Fibroblast of lung (primary cell): ENCODE measurements at regions not wholly inside any gene's neighbourhood (a gene's known extent, or its start where the extent isn't known, plus 50 kb on each side); places are given as distances from the start of the nearest gene placed in this dataset.

Experiments
- DNase-seq, 2 donors: peaks; one replicate each; pipeline versions ENCODE4 v3.0.0 to v3.0.0-alpha.2; 2010; ENCODE audit warnings: low read depth in 2 of 2
- H2AFZ ChIP-seq: 2 replicates; pipeline ENCODE4 v1.5.1; 2012; ENCODE audit warnings: low read length, control low read depth, inconsistent platforms
- H3K27ac ChIP-seq: 2 replicates; pipeline ENCODE4 v1.5.1; 2011; ENCODE audit warnings: low read length, control low read depth; ENCODE audit not compliant: insufficient read depth
- H3K27me3 ChIP-seq: 2 replicates; pipeline ENCODE4 v1.5.1; 2011; ENCODE audit warnings: mild to moderate bottlenecking, low read length; ENCODE audit not compliant: control insufficient read depth, insufficient read depth
- H3K36me3 ChIP-seq: 2 replicates; pipeline ENCODE4 v1.5.1; 2011; ENCODE audit warnings: low read length; ENCODE audit not compliant: control insufficient read depth, insufficient read depth
- H3K4me1 ChIP-seq: 2 replicates; pipeline ENCODE4 v1.5.1; 2011; ENCODE audit warnings: low read length; ENCODE audit not compliant: control insufficient read depth, insufficient read depth; ENCODE audit errors: extremely low read depth
- H3K4me2 ChIP-seq: 2 replicates; pipeline ENCODE4 v1.5.1; 2011; ENCODE audit warnings: low read length, control low read depth; ENCODE audit not compliant: insufficient read depth; ENCODE audit errors: extremely low read depth
- H3K4me3 ChIP-seq, 4 experiments: fragments of 200-600 bp in 1 of 4; sonication (generic) in 1 of 4; replicated peaks in 1 of 4; 2 replicates each; pipeline ENCODE4 v1.5.1; 2011 to 2016; ENCODE audit warnings: low read length in 4 of 4, low read depth in 3 of 4, mild to moderate bottlenecking in 3 of 4, control low read depth in 2 of 4, inconsistent platforms in 1 of 4, mixed read lengths in 1 of 4; ENCODE audit not compliant: insufficient read depth in 1 of 4; ENCODE audit errors: control extremely low read depth in 1 of 4
- H3K79me2 ChIP-seq: 2 replicates; pipeline ENCODE4 v1.5.1; 2012; ENCODE audit warnings: mild to moderate bottlenecking, low read length, inconsistent platforms; ENCODE audit not compliant: control insufficient read depth, insufficient read depth
- H3K9ac ChIP-seq: 2 replicates; pipeline ENCODE4 v1.5.1; 2011; ENCODE audit warnings: mild to moderate bottlenecking, low read length, control low read depth; ENCODE audit not compliant: insufficient read depth
- H3K9me3 ChIP-seq: 2 replicates; pipeline ENCODE4 v1.5.1; 2012; ENCODE audit warnings: low read depth, low read length; ENCODE audit not compliant: control insufficient read depth, insufficient read depth
- H4K20me1 ChIP-seq: 2 replicates; pipeline ENCODE4 v1.5.1; 2011; ENCODE audit warnings: low read length; ENCODE audit not compliant: control insufficient read depth, insufficient read depth; ENCODE audit errors: extremely low read depth
- CTCF ChIP-seq, 2 donors: IDR thresholded peaks in 1 of 2; conservative IDR thresholded peaks in 1 of 2; 1 replicate in 1 of 2; 2 replicates in 1 of 2; pipeline ENCODE4 v1.5.1; 2011 to 2012; ENCODE audit warnings: low read length in 2 of 2, control low read depth in 1 of 2, inconsistent platforms in 1 of 2, low read depth in 1 of 2, mild to moderate bottlenecking in 1 of 2
- EZH2 ChIP-seq: IDR thresholded peaks from 2 replicates; pipeline ENCODE4 v1.5.1; 2012; ENCODE audit warnings: low read length, control low read depth, mild to moderate bottlenecking; ENCODE audit errors: missing control alignments

GRCh38 chr16:54627616-54628015, 303.0 kb upstream of the IRX5 start:
- peak in 1 of 2 donors; percentile 4 for DNase-seq
- H3K27me3 ChIP-seq = no peaks in the 10 kb centered on the region
- H3K4me1 ChIP-seq = no peaks in the 10 kb centered on the region
- no peak overlapping the region for H3K27ac ChIP-seq
- H3K4me2 ChIP-seq = no peak overlapping the region
- H2AFZ ChIP-seq = no peak overlapping the region
- no peak for TF ChIP-seq CTCF (conservative IDR thresholded peaks at IDR 0.05 in 1 of 2, IDR thresholded peaks at IDR 0.05 in 1 of 2; ENCODE audit: low read depth in 1 of 2, low read length in 2 of 2)
- no peak for TF ChIP-seq EZH2
- H3K79me2 ChIP-seq = no peaks in the 10 kb centered on the region
- H3K9me3 ChIP-seq = no peaks in the 10 kb centered on the region
- H3K4me3 ChIP-seq = no peak overlapping the region
- H3K36me3 ChIP-seq = no peaks in the 10 kb centered on the region
- no peaks in the 10 kb centered on the region for H4K20me1 ChIP-seq
- no peak overlapping the region for H3K9ac ChIP-seq

GRCh38 chr16:54623636-54624035, 307.0 kb upstream of the IRX5 start:
- no peak for TF ChIP-seq EZH2
- no peak for TF ChIP-seq CTCF (conservative IDR thresholded peaks at IDR 0.05 in 1 of 2, IDR thresholded peaks at IDR 0.05 in 1 of 2; ENCODE audit: low read depth in 1 of 2, low read length in 2 of 2)
- H3K9me3 ChIP-seq = no peaks in the 10 kb centered on the region
- H3K27ac ChIP-seq = no peak overlapping the region

DNA sequence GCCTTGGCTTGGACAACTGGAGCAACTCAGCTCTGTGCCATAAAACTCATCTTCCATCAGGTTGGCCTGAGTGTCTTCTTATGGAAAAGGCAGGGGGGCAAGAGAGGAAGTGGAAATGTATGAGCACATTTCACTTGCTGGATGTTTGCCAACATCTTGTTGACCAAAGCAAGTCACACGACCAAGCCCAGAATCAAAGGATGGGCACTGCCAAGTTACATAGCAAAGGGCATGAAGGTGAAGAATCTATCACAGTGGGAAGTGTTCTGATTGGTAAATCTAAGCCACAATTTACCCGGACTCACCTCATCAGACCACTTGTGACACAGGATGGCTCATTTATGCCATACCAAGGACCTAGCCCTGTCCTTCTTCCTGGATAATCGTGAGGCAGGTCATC, 310.5 kb upstream of the IRX5 start:
- Histone ChIP-seq H3K79me2 (no peaks in the 10 kb centered on the region), H4K20me1 (no peaks in the 10 kb centered on the region), H2AFZ (no peak overlapping the region), H3K9ac (no peak overlapping the region), H3K9me3 (no peaks in the 10 kb centered on the region), H3K4me3 (no peak overlapping the region), H3K4me1 (no peaks in the 10 kb centered on the region), H3K27ac (no peak overlapping the region), H3K36me3 (no peaks in the 10 kb centered on the region), H3K27me3 (no peaks in the 10 kb centered on the region), H3K4me2 (no peak overlapping the region)
- TF ChIP-seq CTCF (conservative IDR thresholded peaks at IDR 0.05 in 1 of 2, IDR thresholded peaks at IDR 0.05 in 1 of 2; ENCODE audit: low read depth in 1 of 2, low read length in 2 of 2) (no peak), EZH2 (no peak)
- DNase-seq = no peak

More at GRCh38 chr16:54623636-54624035, 307.0 kb upstream of the IRX5 start:
- H3K36me3 ChIP-seq = no peaks in the 10 kb centered on the region
- no peak overlapping the region for H3K4me2 ChIP-seq
- H3K79me2 ChIP-seq = no peaks in the 10 kb centered on the region
- H3K4me1 ChIP-seq = no peaks in the 10 kb centered on the region
- no peak for DNase-seq
- no peak overlapping the region for H2AFZ ChIP-seq
- H3K4me3 ChIP-seq = no peak overlapping the region
- no peaks in the 10 kb centered on the region for H4K20me1 ChIP-seq
- no peak overlapping the region for H3K9ac ChIP-seq
- no peaks in the 10 kb centered on the region for H3K27me3 ChIP-seq
